C4-2B (cell line): ENCODE measurements at regions not wholly inside any gene's neighbourhood (a gene's known extent, or its start where the extent isn't known, plus 50 kb on each side); places are given as distances from the start of the nearest gene placed in this dataset.

Source experiments
- CTCF ChIP-seq: fragments of 450-650 bp; conservative IDR thresholded peaks from 2 replicates; pipeline ENCODE4 v1.5.1; 2017; ENCODE audit warnings: mild to moderate bottlenecking
- ZFX ChIP-seq: fragments of 450-650 bp; IDR thresholded peaks from 2 replicates; pipeline ENCODE4 v1.6.1; 2017

GRCh38 chr16:51853586-51853985, 693.4 kb downstream of the TOX3 start:
- TF ChIP-seq CTCF (no peak), ZFX (no peak)
